Dermis microvascular lymphatic vessel endothelial cell (primary cell): ENCODE measurements at regions not wholly inside any gene's neighbourhood (a gene's known extent, or its start where the extent isn't known, plus 50 kb on each side); places are given as distances from the start of the nearest gene placed in this dataset.
"Not testable (repeated sequence)": the region's sequence is repeated elsewhere in the genome, so short reads cannot be mapped to it uniquely, and the experiment has no call there.

Source experiments
- DNase-seq, 2 donors: peaks; one replicate each; pipeline versions ENCODE4 v3.0.0 to v3.0.0-alpha.2; 2010; ENCODE audit warnings: low read depth in 2 of 2

GRCh38 chr13:61358599-61358998 lies 57.0 kb downstream of the PCDH20 start:
- no peak for DNase-seq

GRCh38 chr13:61350341-61350740 lies 65.3 kb downstream of the PCDH20 start:
- DNase-seq: no peak

DNA sequence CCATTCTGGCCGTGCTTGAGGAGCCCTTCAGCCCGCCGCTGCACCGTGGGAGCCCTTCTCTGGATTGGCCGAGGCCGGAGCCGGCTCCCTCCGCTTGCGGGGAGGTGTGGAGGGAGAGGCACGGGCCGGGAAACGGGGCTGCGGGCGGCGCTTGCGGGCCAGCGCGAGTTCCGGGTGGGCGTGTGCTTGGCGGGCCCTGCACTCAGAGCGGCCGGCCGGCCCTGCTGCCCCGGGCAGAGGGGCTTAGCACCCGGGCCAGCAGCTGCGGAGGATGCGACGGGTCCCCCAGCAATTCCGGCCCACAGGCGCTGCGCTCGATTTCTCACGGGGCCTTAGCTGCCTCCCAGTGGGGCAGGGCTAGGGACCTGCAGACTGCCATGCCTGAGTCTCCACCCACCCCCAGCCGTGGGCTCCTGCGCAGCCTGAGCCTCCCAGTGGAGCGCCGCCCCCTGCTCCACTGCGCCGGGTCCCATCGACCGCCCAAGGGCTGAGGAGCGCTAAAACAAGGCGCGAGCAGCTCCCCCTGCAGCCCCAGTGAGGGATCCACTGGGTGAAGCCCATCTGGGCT lies 76.5 kb downstream of the PCDH20 start:
- no peak for DNase-seq

GRCh38 chr13:61316647-61317046 lies 99.0 kb downstream of the PCDH20 start:
- DNase-seq: no peak

DNA sequence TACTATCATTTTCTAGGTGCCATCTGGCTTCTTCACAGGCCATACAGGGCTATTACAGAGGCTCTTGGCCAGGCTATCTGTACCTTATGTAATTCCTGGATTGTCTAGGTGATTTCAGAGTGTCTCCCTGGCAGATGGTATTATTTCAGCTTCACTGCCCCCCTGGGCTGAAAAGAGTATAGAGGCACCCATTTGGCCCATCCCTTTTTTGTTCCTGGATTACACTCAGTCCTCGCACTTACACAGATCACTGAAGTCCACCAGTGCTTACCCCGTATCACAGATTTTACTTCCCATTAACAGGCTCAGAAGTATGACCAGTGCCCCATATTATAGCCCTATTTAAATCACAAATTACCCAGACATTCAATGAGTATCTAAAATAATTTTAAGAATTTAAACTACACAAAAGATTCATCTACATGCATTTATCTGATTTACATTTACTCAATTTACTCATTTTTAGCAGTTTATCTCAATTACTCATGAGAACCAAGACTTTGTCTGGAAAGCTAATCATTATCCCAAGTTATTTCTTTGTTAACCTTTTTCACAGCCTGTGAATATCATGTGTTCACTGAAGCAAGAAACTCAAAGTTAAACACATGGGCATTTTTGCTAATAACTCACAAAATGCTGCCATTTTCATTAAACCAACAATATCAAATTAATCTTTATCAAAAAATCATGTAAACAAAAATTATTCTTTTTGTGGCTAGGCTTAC lies 121.0 kb downstream of the PCDH20 start:
- DNase-seq: no peak

DNA sequence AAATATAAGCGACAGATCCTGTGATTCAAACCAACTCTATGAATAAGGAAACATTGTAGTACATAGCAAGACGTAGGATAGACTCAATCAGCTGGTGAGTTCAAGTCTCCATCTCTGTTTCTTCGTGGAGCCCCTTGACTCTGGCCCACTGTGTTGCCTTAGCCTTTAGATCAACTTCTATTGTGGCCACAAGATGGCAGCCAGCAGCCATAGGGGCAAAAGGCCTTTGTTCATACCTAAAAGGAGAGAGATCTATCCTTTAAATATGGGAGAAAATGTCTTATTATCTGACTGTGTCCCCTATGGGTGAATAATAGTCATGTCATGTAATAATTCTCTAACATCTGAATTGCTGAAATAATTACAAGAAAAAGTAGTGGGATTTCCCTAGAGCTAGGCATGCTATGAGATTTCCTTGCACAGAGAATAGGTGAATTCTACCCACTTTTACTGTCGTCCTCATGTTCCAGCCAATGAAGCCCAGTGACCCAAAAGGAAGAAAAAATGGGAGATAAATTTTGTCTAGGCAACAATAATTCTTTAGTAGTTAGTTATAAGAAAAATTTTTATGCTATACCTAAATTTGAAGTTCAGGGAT lies 129.4 kb downstream of the PCDH20 start:
- DNase-seq: no peak

GRCh38 chr13:61277586-61278276 lies 137.9 kb downstream of the PCDH20 start:
- no peak for DNase-seq

DNA sequence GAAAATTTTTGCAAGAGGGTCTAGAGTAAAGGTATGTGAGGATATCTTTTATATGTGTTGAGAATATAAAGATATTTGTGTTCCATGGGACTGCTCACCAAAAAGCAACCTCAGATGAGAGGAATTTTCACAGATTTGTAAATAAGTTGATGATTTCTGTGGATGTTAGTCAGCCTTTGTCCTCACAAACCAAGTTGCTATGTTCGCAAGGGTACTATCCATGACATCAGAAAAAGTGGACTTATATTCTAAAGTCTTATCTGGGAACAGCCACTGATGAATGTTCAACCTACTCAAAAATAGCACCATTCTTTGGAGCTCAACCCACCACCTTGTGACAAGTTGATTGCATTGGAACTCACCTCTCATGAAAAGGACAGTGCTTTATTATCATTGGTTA lies 138.6 kb downstream of the PCDH20 start:
- DNase-seq: no peak

DNA sequence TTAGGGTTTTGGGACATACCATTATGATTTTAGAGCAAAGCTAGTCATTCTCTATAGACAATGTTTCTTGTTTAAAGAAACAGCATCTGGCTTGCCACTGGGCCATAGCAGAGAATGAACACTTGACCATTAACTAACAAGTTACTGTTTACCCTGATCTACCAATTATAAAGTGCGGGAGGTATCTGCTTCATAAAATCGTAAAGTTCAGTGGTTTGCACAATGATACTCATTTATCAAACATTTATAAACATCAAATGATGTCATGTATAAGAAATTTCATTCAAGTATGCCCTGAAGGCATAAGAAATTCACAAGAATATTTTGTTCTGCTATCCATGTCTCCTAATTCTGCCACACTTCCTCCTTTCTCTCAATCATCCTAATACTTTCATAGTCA lies 139.2 kb downstream of the PCDH20 start:
- no peak for DNase-seq

DNA sequence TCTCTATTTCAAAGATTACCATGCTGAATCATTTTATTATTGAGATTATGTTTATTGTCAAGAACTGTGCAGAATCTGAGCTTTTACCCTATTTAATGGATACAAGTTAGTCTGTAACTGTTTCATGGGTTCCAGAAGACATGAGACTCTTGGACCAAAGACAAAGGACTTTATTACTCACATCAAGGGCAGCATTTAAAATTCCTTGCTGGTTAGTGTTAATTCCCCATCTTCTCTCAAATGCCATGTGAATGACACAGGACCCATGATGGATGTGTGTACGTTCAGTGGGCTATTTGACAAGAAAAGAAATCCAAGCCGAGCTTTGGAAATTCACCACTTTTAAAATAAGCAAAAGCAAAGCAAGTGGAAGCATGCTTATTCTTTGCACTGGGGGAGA lies 139.9 kb downstream of the PCDH20 start:
- no peak for DNase-seq

DNA sequence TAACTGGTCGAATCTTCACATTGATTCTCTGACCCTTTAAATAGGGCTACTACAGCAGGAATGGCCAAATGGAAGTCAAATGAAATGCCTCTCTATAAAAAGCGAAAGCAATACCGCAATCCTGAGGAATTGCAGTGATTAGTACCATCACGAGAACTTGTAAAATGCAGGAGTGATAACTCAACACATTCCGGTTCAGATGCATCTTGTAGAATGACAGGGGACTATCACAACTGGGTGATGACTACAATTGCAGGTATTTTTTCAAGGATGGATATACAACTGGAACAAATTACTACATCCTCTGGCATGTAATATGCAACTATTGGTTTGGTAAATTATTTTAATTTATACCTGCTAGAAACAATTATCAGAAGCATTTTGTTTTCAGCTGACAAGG lies 140.4 kb downstream of the PCDH20 start:
- no peak for DNase-seq

DNA sequence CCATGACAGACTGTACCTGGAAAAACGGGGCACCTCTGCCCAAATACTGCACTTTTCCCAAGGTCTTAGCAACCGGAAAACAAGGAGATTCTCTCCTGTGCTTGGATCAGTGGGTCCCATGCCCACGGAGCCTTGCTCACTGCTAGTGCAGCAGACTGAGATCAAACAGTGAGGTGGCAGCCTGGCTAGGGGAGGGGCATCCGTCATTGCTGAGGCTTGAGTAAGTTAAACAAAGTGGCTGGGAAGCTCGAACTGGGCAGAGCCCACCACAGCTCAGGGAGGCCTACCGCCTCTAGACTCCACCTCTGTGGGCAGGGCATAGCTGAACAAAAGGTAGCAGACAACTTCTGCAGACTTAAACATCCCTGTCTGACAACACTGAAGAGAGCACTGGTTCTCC lies 148.8 kb downstream of the PCDH20 start:
- not testable (repeated sequence) for DNase-seq

- DNase-seq: no peak
These were observed 153.7 kb downstream of the PCDH20 start for GRCh38 chr13:61261746-61262472.

GRCh38 chr13:61258185-61258584 lies 157.5 kb downstream of the PCDH20 start:
- DNase-seq: no peak

- DNase-seq: peak in 1 of 2 donors; percentile 0
These were observed 160.4 kb downstream of the PCDH20 start for GRCh38 chr13:61255040-61255796.

DNA sequence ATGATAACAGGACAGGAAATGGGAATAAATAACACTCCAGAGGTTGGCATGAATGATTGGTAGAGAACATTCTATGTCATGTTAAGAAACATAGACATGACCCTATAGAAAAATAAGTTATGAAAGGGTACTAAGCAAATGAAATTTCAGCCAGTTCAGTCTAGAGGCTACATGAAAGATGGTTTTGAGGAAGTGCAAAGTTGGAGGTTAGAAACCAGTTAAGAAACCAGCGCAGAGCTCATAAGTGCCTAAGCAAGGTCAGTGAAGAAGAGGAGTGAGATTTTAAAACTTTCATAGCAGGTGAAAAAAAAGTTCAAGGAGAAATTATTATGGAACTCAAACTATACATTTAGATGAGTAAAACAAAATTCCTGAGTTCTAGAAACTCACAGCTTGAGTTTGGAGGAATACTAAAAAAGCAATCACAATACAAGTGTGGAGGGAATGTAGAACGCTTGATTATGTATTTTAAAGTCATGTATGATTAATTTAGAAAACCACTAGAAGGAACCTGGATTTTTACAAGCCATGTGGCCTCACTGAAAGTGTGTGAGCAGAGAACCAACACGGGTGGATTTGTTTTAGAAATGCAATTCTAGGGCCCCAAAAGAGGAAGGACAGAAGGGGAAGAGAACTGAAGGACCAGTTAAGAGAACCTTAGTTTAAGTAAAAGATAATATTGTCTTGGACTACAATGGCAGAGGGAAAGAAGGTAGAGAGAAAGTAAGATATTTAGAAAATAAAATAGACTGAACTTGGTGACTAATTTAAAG lies 162.4 kb downstream of the PCDH20 start:
- no peak for DNase-seq

GRCh38 chr13:61252213-61252612 lies 163.4 kb downstream of the PCDH20 start:
- DNase-seq: no peak

GRCh38 chr13:61247149-61247936 lies 168.3 kb downstream of the PCDH20 start:
- DNase-seq: no peak

- DNase-seq: no peak
These were observed 169.3 kb downstream of the PCDH20 start for GRCh38 chr13:61246351-61246750.

DNA sequence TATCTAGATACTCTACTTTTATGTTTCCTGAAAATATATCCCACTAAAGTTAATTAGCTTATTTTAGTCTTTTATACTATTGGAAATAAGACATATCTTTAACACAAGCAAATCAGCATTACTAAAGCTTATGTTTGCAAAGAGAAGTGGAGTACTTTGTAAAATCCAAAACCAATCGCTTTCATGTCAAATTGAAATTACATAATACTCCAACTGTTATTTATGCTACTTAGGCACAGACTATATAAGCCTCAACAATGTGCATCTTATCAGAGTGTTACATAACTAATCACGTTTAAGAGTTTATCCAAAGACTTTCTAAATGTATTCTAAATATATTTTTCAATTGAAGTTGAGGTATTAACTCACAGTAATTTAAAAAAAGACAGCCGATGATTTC lies 200.0 kb downstream of the PCDH20 start:
- no peak for DNase-seq
